Testis (tissue), 2 donors: ENCODE measurements at regions not wholly inside any gene's neighbourhood (a gene's known extent, or its start where the extent isn't known, plus 50 kb on each side); places are given as distances from the start of the nearest gene placed in this dataset.

ENCODE experiments used
- CTCF ChIP-seq, 3 experiments: fragments of 450-650 bp in 2 of 3; fragments of 200-600 bp in 1 of 3; sonication (generic) in 1 of 3; IDR thresholded peaks; one replicate each; pipeline ENCODE4 v1.5.1; 2016 to 2019; ENCODE audit warnings: antibody characterized with exemption in 3 of 3, mild to moderate bottlenecking in 2 of 3, moderate library complexity in 1 of 3
- POLR2A ChIP-seq: fragments of 450-650 bp; IDR thresholded peaks from one replicate; pipeline ENCODE4 v1.6.1; 2017; ENCODE audit warnings: antibody characterized with exemption, mild to moderate bottlenecking, moderate library complexity

- TF ChIP-seq CTCF (IDR thresholded peaks at IDR 0.05) (no peak), POLR2A (no peak)
These were observed 494.3 kb downstream of the CCER1 start for GRCh38 chr12:90460681-90461080.
